ENCODE measurements at regions not wholly inside any gene's neighbourhood (a gene's known extent, or its start where the extent isn't known, plus 50 kb on each side); places are given as distances from the start of the nearest gene placed in this dataset.

DNA sequence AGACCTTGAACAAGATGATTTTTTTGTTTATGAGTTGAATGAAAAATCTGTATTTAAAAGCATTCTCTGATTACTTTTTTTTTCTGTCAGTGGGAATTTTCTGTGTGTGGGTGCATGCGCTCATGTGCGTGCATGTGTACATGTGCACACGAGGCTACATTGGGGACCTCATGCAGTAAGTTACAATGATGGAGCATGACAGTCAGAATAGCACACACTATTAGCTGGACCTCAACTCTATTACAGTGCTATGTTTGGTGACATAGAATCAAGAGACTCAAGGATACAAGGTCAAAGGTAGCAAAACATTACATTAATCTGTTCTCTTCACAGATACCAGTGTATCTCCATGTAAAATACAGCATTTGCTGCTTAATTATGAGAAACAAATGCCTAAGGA lies 276.8 kb upstream of the FIGN start:
- TF ChIP-seq ZFX (IDR thresholded peaks at IDR 0.05; ENCODE audit: borderline replicate concordance) (no peak), CTCF (IDR thresholded peaks at IDR 0.05) (no peak)
- H3K27ac ChIP-seq = no peak overlapping the region

- peak overlapping the region; percentile 50 for H3K27ac ChIP-seq
- TF ChIP-seq CTCF (IDR thresholded peaks at IDR 0.05) = no peak
- TF ChIP-seq ZFX (IDR thresholded peaks at IDR 0.05; ENCODE audit: borderline replicate concordance) = no peak
Observed at GRCh38 chr2:164009756-164010337, 274.0 kb upstream of the FIGN start.

- TF ChIP-seq CTCF (IDR thresholded peaks at IDR 0.05) (no peak), ZFX (IDR thresholded peaks at IDR 0.05; ENCODE audit: borderline replicate concordance) (no peak)
- no peak overlapping the region for H3K27ac ChIP-seq
Observed at GRCh38 chr2:164008752-164009151, 272.9 kb upstream of the FIGN start.

DNA sequence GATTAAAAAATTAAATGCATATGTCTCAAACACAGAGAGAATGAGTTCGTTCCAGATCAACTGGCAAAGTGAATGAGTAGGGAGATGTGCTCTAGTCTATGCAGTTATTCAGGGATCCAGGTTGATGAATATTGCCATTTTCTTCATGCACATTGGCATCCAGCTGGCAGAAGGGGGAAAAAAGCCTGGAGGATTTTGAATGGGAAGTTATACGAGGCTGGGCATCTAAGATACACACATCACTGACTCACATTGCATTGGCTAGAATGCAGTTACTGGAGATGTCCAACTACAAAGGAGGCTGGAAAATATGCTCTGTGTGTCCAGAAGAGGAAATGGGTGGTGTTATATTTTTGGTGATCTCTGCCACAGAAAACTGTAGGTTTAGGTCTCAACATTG lies 270.9 kb upstream of the FIGN start:
- TF ChIP-seq CTCF (IDR thresholded peaks at IDR 0.05) (no peak), ZFX (IDR thresholded peaks at IDR 0.05; ENCODE audit: borderline replicate concordance) (no peak)
- H3K27ac ChIP-seq = no peak overlapping the region

- no peak overlapping the region for H3K27ac ChIP-seq
- TF ChIP-seq CTCF (IDR thresholded peaks at IDR 0.05) (no peak), ZFX (IDR thresholded peaks at IDR 0.05; ENCODE audit: borderline replicate concordance) (no peak)
Observed at GRCh38 chr2:164000176-164000575, 264.4 kb upstream of the FIGN start.

GRCh38 chr2:163997466-163997865 lies 261.7 kb upstream of the FIGN start:
- H3K27ac ChIP-seq = no peak overlapping the region
- no peak for TF ChIP-seq CTCF (IDR thresholded peaks at IDR 0.05)
- no peak for TF ChIP-seq ZFX (IDR thresholded peaks at IDR 0.05; ENCODE audit: borderline replicate concordance)

GRCh38 chr2:163990541-163990940 lies 254.7 kb upstream of the FIGN start:
- no peak overlapping the region for H3K27ac ChIP-seq

More at GRCh38 chr2:163990541-163990940, 254.7 kb upstream of the FIGN start:
- no peak for TF ChIP-seq CTCF (IDR thresholded peaks at IDR 0.05)
- no peak for TF ChIP-seq ZFX (IDR thresholded peaks at IDR 0.05; ENCODE audit: borderline replicate concordance)
